HUES6 (cell line): ENCODE measurements at regions not wholly inside any gene's neighbourhood (a gene's known extent, or its start where the extent isn't known, plus 50 kb on each side); places are given as distances from the start of the nearest gene placed in this dataset.

ENCODE experiments used
- H3K27ac ChIP-seq: 2 replicates; pipeline ENCODE4 v1.7.0; 2013; ENCODE audit warnings: low read depth, mild to moderate bottlenecking, low read length, inconsistent platforms
- H3K27me3 ChIP-seq: 2 replicates; pipeline ENCODE4 v1.6.1; 2013; ENCODE audit warnings: low read length; ENCODE audit not compliant: control insufficient read depth, insufficient read depth
- H3K36me3 ChIP-seq: 2 replicates; pipeline ENCODE4 v1.6.1; 2013; ENCODE audit warnings: low read length; ENCODE audit not compliant: control insufficient read depth, insufficient read depth
- H3K4me1 ChIP-seq: 2 replicates; pipeline ENCODE4 v1.6.1; 2013; ENCODE audit warnings: low read length; ENCODE audit not compliant: control insufficient read depth, insufficient read depth
- H3K4me3 ChIP-seq: 2 replicates; pipeline ENCODE4 v1.5.1; 2013; ENCODE audit warnings: low read depth, low read length
- H3K9ac ChIP-seq: one replicate; pipeline ENCODE4 v1.6.1; 2013; ENCODE audit warnings: mild to moderate bottlenecking, low read length
- H3K9me3 ChIP-seq: 2 replicates; pipeline ENCODE4 v1.6.1; 2013; ENCODE audit warnings: low read depth, low read length; ENCODE audit not compliant: control insufficient read depth, insufficient read depth

DNA sequence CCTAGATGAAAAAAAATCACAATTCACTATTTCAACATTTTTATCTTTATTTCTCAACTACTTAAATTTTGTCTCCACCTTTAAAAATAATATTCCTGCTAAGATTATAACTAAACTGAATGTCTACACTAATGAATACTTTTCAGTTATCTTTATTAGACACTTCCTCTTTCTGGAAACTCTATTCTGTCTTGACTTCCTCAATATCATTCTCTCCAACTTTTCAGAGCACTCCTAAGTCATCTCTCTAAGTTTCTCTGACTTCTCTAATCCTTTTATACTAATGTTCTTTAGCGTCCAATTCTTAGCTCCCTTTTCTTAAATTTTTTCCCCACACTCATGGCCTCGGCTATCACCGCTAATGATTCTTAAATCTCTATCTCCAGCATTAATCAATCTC, 374.2 kb downstream of the FBXO8 start:
- Histone ChIP-seq H3K9ac (no peak overlapping the region), H3K4me3 (no peak overlapping the region), H3K4me1 (no peaks in the 10 kb centered on the region), H3K27me3 (no peaks in the 10 kb centered on the region), H3K9me3 (no peaks in the 10 kb centered on the region), H3K36me3 (no peaks in the 10 kb centered on the region), H3K27ac (no peak overlapping the region)

DNA sequence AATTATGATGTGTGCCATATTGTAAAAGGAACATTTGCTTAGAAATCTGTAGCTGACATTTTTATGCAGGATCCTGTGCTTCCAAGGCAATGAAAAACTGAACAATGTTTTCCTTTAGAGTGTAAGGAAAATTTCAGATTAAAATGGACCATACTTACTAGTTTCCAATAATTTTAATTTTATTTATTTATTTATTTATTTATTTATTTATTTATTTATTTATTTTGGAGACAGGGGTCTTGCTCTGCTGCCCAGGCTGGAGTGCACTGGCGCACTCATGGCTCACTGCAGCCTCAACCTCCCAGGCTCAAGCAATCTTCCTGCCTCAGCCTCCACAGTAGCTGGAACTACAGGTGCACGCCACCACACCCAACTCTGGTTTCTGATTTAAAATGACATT, 369.8 kb upstream of the HAND2 start:
- no peaks in the 10 kb centered on the region for H3K36me3 ChIP-seq
- no peaks in the 10 kb centered on the region for H3K27me3 ChIP-seq
- no peaks in the 10 kb centered on the region for H3K4me1 ChIP-seq
- H3K9ac ChIP-seq = no peak overlapping the region
- no peaks in the 10 kb centered on the region for H3K9me3 ChIP-seq
- no peak overlapping the region for H3K4me3 ChIP-seq
- no peak overlapping the region for H3K27ac ChIP-seq

DNA sequence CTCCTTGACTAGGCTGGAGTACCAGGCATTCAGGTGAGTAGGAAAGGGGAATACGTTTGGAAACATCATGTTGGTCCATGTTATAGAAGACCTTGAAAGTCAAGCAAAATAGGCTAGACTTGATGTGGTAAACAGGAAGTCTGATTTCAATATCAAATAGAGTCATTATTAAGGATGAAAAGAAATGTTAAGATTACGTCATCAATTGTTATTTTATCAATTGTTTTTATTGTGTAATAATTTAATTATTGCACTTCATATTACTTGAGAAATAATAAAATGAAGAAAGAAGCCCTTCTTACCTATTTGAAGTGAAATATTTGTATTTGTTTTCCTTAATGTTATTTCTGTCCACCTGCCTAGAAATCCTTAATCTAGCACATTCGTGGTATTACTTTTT, 361.0 kb upstream of the HAND2 start:
- Histone ChIP-seq H3K27ac (no peak overlapping the region), H3K4me1 (no peaks in the 10 kb centered on the region), H3K9ac (no peak overlapping the region), H3K4me3 (no peak overlapping the region), H3K9me3 (peaks cover 7% of the 10 kb centered on the region; the same call in 1 of the 2 replicates), H3K27me3 (no peaks in the 10 kb centered on the region), H3K36me3 (no peaks in the 10 kb centered on the region)

DNA sequence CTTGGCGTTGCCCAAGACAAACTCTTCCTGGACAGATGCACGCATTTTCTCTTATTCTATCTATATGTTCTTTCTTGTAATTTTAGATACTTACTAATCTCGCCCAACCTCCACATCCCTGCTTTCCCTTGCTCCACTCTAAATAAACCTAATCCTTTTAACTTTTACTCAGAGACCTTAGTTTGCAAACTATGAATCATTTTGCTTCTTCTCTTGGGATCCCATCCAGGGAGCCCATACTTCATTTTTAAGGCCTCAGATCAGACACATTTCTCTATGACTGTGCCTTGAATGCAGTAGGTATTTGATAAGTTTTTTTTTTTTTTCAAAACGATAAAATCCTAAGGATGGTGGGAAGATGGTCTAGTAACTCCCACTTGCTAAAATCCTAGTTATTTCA, 353.8 kb upstream of the HAND2 start:
- Histone ChIP-seq H3K4me3 (no peak overlapping the region), H3K27me3 (no peaks in the 10 kb centered on the region), H3K9ac (no peak overlapping the region), H3K27ac (no peak overlapping the region), H3K36me3 (no peaks in the 10 kb centered on the region), H3K9me3 (no peaks in the 10 kb centered on the region), H3K4me1 (no peaks in the 10 kb centered on the region; the same call in 1 of the 2 replicates)

DNA sequence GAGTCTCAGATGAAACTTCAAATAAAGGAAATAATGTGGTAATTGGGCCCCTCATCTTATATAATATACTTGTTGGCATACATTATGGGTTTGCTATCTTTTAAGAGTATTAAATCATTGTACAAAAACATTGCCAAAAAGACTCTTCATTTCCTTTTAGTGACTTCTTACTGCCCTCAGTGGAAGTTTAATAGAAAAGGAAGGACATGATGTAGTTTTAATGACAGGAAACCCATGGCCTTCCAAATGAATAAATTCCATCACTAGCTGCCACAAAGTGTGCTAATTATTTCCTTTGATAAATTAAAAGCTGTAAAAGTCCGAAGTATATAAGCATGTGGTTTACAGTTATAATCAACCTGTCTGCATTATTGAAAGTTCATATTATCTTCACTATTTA, 350.9 kb upstream of the HAND2 start:
- Histone ChIP-seq H3K4me3 (no peak overlapping the region), H3K36me3 (no peaks in the 10 kb centered on the region), H3K9ac (no peak overlapping the region), H3K27ac (no peak overlapping the region), H3K9me3 (no peaks in the 10 kb centered on the region), H3K4me1 (no peaks in the 10 kb centered on the region; the same call in 1 of the 2 replicates), H3K27me3 (no peaks in the 10 kb centered on the region)

DNA sequence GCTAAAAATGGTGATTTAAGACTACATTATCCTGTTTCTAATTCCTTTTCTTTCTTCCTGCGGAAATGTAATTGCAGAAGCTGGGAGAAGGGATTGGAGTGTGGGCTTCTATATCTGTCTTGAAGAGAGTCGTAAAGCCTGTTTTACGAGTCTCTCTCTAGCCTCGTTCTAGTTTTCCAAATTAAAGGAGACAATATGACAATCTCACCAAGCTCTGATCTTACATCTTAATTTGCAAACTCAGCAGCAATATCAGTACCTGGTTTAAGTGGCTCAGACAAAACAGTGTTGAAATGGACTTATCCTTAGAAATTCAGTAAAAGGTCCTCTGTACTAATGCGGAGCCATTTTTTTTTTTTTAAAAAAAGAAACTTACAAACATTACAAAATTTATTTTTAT, 349.5 kb upstream of the HAND2 start:
- no peaks in the 10 kb centered on the region; the same call in 1 of the 2 replicates for H3K4me1 ChIP-seq
- no peaks in the 10 kb centered on the region for H3K36me3 ChIP-seq
- H3K9ac ChIP-seq = no peak overlapping the region
- no peak overlapping the region for H3K27ac ChIP-seq
- H3K4me3 ChIP-seq = no peak overlapping the region
- no peaks in the 10 kb centered on the region for H3K27me3 ChIP-seq
- no peaks in the 10 kb centered on the region for H3K9me3 ChIP-seq

DNA sequence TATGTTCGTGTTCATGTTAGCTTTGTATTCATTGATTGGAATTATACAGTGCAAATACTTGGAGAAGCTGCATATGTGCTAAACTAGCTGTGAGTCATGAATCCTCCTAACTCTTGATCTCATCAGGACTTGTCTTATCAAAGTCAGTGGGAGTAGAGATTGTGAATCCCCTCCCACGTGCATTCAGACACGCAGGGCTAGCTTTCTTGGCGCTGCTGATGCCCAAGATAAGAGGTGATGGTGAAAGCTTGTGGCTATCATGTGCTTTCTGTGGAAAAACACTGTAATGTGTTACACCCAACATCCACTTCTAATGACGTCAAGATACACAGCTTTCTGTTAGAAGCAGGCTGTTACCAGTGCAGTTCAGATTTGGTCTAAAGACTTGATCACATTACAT, 348.7 kb upstream of the HAND2 start:
- Histone ChIP-seq H3K9me3 (no peaks in the 10 kb centered on the region), H3K27me3 (no peaks in the 10 kb centered on the region), H3K4me1 (no peaks in the 10 kb centered on the region; the same call in 1 of the 2 replicates), H3K36me3 (no peaks in the 10 kb centered on the region), H3K4me3 (no peak overlapping the region), H3K9ac (no peak overlapping the region), H3K27ac (no peak overlapping the region)

DNA sequence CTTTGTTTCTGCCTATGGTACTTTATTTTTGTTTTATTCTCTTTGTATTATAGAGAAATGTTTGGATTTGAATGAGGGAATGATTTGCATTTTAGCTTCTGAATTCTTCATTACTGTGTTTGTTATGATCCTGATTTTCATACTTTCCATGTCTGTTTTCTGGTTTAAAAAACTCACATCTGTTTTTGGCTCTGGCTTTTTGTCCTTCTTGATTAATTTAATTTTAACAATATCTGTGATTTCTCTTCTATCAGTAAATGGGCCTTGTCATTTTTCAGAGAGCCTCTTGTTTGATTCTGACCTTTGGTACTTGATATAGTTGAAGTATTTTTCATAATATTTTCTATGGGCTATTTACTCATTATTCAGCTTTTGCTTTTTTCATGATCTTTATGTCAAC, 341.6 kb upstream of the HAND2 start:
- no peak overlapping the region for H3K27ac ChIP-seq
- no peaks in the 10 kb centered on the region for H3K36me3 ChIP-seq
- no peaks in the 10 kb centered on the region for H3K4me1 ChIP-seq
- no peaks in the 10 kb centered on the region for H3K9me3 ChIP-seq
- no peaks in the 10 kb centered on the region for H3K27me3 ChIP-seq
- H3K9ac ChIP-seq = no peak overlapping the region
- H3K4me3 ChIP-seq = no peak overlapping the region

DNA sequence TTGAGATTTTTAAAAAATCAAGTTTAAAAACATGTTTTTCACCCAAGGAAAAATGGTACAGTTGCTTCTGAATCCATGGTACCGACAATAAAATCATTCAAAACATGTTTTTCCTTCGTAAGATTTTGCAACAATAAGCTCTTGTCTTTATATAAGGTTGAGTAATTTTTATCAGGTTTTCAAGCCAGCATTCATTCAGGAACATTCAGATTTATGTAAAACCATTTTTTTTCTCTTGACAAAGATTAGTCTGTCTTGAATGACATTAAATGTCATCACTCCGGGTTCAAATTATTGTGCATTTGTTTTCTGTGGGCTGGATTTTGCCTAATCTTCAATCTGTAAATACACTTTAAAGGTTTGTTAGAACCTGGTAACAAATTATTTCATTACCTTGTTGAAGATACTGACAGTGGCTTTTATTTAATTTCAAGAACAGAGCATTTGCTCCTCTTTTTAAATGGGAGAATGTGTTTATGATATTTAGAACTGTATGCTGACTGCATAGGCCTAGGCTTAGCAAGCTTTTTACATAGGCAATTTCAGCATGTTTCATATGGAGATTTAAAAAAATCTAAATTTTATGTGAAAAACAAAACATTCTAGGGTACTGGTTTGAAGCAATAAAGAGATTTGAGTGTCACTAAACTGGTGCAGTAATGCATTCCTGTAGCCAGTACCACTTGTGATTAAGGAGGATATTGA, 336.4 kb upstream of the HAND2 start:
- no peaks in the 10 kb centered on the region for H3K36me3 ChIP-seq
- no peak overlapping the region for H3K4me3 ChIP-seq
- H3K9me3 ChIP-seq = no peaks in the 10 kb centered on the region
- H3K27me3 ChIP-seq = no peaks in the 10 kb centered on the region
- no peaks in the 10 kb centered on the region for H3K4me1 ChIP-seq
- H3K9ac ChIP-seq = no peak overlapping the region
- H3K27ac ChIP-seq = no peak overlapping the region

DNA sequence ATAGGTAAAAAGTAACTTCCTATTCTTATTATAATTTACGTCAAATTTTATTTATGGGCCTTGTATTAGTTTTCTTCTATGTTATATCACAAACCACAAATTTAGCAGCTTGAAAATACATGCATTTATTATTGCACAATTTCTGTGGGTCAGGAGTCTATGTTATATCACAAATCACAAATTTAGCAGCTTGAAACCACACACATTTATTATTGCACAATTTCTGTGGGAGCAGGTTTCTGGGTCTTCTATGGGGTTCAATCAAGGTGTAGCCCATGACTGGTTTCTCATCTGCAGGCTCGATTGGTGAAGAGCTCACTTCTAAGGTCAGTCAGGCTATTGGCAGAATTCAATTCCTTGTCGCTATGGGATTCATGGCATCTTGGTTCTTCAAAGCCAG, 332.7 kb upstream of the HAND2 start:
- Histone ChIP-seq H3K4me1 (no peaks in the 10 kb centered on the region), H3K9me3 (no peaks in the 10 kb centered on the region), H3K4me3 (no peak overlapping the region), H3K27ac (no peak overlapping the region), H3K9ac (no peak overlapping the region), H3K36me3 (no peaks in the 10 kb centered on the region), H3K27me3 (no peaks in the 10 kb centered on the region)

DNA sequence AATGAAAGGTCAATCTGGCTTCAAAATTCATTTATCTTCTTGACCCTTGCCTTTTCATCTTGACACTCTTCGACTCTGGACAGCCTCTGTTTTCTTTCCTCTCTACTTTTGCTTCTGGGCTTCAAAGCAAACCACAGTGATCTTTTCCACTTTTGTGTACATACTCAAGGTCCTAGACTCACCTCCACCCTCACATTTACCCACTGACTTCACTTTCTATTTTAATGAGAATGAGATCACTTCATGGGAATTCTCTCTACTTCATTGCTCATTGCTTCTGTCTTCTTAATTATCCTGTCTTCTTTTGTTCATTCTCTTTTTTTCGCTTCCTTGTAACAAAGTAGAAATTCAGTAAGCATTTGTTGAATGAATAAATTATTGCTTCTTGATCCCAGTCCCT, 330.1 kb upstream of the HAND2 start:
- Histone ChIP-seq H3K27ac (no peak overlapping the region), H3K4me3 (no peak overlapping the region), H3K9ac (no peak overlapping the region), H3K36me3 (no peaks in the 10 kb centered on the region), H3K27me3 (no peaks in the 10 kb centered on the region), H3K4me1 (no peaks in the 10 kb centered on the region), H3K9me3 (no peaks in the 10 kb centered on the region)
